MCF 10A (cell line): ENCODE measurements at regions not wholly inside any gene's neighbourhood (a gene's known extent, or its start where the extent isn't known, plus 50 kb on each side); places are given as distances from the start of the nearest gene placed in this dataset.

Experiments
- BruUV-seq: library from RNA; stranded (reverse); fragments of 400-500 nt; replicated peaks from 2 replicates; lab custom pipeline; 2021; lab: Mats Ljungman, UMichigan
- CTCF ChIA-PET: fragments of 300-600 bp; sonication (Branson Sonifier 250); formaldehyde crosslinking; extraction: SDS; loops from one replicate; lab custom pipeline; 2021; ENCODE audit warnings: antibody characterized with exemption, inconsistent platforms; lab: Yijun Ruan, JAX
- POLR2A ChIA-PET: fragments of 300-600, 350-650 bp; sonication (Branson Sonifier 250); formaldehyde crosslinking; extraction: SDS; loops from one replicate; lab custom pipeline; 2020; ENCODE audit warnings: antibody characterized with exemption, inconsistent platforms; lab: Yijun Ruan, JAX
- DNase-seq: peaks from one replicate; pipeline ENCODE4 v3.0.0-alpha.2; 2018; ENCODE audit not compliant: unreplicated experiment
- H3K27ac Mint-ChIP-seq: one replicate; pipeline ENCODE4 v1.8.0; 2022; ENCODE audit warnings: mild to moderate bottlenecking, low read depth, mixed read lengths; ENCODE audit not compliant: unreplicated experiment
- H3K27me3 Mint-ChIP-seq: one replicate; pipeline ENCODE4 v1.8.0; 2022; ENCODE audit warnings: mixed read lengths; ENCODE audit not compliant: insufficient read depth, unreplicated experiment
- H3K36me3 Mint-ChIP-seq: one replicate; pipeline ENCODE4 v1.8.0; 2022; ENCODE audit warnings: mild to moderate bottlenecking, moderate library complexity, mixed read lengths; ENCODE audit not compliant: insufficient read depth, unreplicated experiment
- H3K4me1 Mint-ChIP-seq: one replicate; pipeline ENCODE4 v1.8.0; 2022; ENCODE audit warnings: mixed read lengths; ENCODE audit not compliant: insufficient read depth, unreplicated experiment
- H3K4me3 Mint-ChIP-seq: one replicate; pipeline ENCODE4 v1.8.0; 2022; ENCODE audit warnings: mild to moderate bottlenecking, moderate library complexity, mixed read lengths; ENCODE audit not compliant: unreplicated experiment
- H3K9me3 Mint-ChIP-seq: one replicate; pipeline ENCODE4 v1.8.0; 2022; ENCODE audit warnings: mixed read lengths; ENCODE audit not compliant: unreplicated experiment
- intact Hi-C: fragments of 100-400 bp; cut with micrococcal nuclease; formaldehyde crosslinking; loops from 2 replicates; pipeline ENCODE4 v1.14.1; 2022
- TF ChIP-seq, protein P1 (sequence below): fragments of 200-600 bp; IDR thresholded peaks from one replicate; pipeline ENCODE4 v1.8.0; 2022; ENCODE audit warnings: antibody characterized with exemption, mild to moderate bottlenecking; ENCODE audit not compliant: unreplicated experiment

DNA sequence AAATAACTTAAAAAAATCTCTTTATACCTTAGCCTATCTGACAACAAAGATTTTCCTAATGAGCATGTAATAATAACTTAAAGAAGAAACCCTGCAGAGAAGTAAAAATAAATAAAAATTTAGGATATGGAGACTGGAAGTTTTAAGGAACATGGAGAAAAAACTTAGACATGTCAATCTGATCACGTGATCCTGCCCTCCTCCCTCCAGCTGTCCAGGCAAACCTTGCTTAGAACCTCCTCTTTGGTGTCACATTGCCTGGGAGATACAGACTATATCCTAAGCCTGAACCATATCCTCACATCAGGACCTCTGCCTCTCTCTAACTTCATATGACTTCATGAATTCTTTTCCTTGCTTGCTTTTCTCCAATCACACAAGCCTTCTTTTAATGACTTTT lies 275.5 kb downstream of the CNTN3 start:
- intact Hi-C loops, result no loop called here

DNA sequence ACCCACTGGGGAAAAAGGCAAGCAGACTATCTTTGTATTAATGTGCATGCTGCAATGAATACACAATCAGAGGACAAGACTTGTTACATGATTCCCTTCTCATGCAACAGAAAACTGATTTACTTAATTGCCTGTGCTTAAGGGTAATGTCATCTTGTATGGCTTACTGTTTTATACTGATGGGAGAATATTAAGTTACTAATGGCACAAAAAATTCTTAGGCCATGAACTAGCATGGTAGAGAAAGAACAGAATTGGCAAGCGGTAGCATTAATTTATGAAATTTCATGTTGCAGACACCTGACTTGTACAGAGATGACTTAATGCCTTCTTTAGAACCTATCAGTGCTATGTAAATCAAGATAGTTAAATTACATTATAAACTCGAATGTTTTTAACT lies 282.3 kb downstream of the CNTN3 start:
- H3K4me3 Mint-ChIP-seq, result no peak overlapping the region
- CTCF ChIA-PET, result no interaction called here
- no peaks in the 10 kb centered on the region for H3K36me3 Mint-ChIP-seq
- POLR2A ChIA-PET, result no interaction called here
- no peaks in the 10 kb centered on the region for H3K4me1 Mint-ChIP-seq
- TF ChIP-seq, protein P1, sequence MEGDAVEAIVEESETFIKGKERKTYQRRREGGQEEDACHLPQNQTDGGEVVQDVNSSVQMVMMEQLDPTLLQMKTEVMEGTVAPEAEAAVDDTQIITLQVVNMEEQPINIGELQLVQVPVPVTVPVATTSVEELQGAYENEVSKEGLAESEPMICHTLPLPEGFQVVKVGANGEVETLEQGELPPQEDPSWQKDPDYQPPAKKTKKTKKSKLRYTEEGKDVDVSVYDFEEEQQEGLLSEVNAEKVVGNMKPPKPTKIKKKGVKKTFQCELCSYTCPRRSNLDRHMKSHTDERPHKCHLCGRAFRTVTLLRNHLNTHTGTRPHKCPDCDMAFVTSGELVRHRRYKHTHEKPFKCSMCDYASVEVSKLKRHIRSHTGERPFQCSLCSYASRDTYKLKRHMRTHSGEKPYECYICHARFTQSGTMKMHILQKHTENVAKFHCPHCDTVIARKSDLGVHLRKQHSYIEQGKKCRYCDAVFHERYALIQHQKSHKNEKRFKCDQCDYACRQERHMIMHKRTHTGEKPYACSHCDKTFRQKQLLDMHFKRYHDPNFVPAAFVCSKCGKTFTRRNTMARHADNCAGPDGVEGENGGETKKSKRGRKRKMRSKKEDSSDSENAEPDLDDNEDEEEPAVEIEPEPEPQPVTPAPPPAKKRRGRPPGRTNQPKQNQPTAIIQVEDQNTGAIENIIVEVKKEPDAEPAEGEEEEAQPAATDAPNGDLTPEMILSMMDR, result no peak
- no peaks in the 10 kb centered on the region for H3K27me3 Mint-ChIP-seq
- BruUV-seq, result no TSS peak
- no peak overlapping the region for H3K27ac Mint-ChIP-seq
- intact Hi-C loops, result no loop called here
- no peaks in the 10 kb centered on the region for H3K9me3 Mint-ChIP-seq
- no peak for DNase-seq

More for the DNA sequence above, 275.5 kb downstream of the CNTN3 start:
- no TSS peak for BruUV-seq
- H3K9me3 Mint-ChIP-seq, result peaks cover 8% of the 10 kb centered on the region
- H3K36me3 Mint-ChIP-seq, result peaks cover 6% of the 10 kb centered on the region
- ChIA-PET POLR2A (no interaction called here), CTCF (no interaction called here)
- DNase-seq, result no peak
- no peak overlapping the region for H3K27ac Mint-ChIP-seq
- H3K4me1 Mint-ChIP-seq, result no peaks in the 10 kb centered on the region
- no peaks in the 10 kb centered on the region for H3K27me3 Mint-ChIP-seq
- H3K4me3 Mint-ChIP-seq, result no peak overlapping the region
- TF ChIP-seq, protein P1, result no peak

DNA sequence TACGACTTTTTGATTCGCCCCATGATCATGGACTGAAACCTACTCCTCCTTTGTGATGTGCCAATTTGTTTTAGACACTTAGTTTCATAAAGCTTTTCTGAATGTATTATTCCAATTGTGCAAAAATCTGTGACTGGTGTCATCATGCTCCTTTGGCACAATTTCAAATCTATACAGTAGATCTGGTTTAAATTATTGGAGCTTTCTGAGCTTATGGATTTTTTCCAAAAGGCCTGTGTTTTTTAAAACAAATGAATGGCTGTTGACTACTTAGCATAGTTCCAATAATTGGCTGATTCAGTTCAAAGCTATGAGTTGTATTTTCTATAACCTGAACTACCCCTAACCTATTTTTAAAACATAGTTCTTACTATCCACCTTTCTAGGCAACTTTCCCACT lies 282.7 kb downstream of the CNTN3 start:
- Mint-ChIP-seq H3K27ac (no peak overlapping the region), H3K27me3 (no peaks in the 10 kb centered on the region), H3K9me3 (no peaks in the 10 kb centered on the region), H3K4me1 (no peaks in the 10 kb centered on the region), H3K36me3 (no peaks in the 10 kb centered on the region), H3K4me3 (no peak overlapping the region)
- TF ChIP-seq, protein P1, result no peak
- CTCF ChIA-PET, result no interaction called here
- DNase-seq, result no peak
- intact Hi-C loops, result no loop called here
- POLR2A ChIA-PET, result no interaction called here
- no TSS peak for BruUV-seq

DNA sequence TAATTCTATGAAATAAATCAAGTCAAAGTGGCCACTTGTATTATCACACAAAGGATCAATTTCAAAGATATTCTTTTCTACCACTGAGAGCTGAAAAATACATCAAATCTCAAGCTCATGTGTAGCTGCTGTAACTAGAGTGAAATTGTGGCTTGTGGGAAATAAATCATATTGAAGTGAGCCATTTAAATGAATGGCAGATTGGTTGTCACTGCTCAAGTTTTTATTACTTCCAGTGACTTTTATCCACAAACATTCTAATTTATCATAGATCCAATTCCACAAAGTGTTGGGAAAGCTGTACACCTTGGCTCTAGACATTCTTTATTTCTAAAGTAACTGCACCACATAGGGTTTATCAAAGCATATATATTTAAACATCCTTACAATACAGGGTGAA lies 285.4 kb downstream of the CNTN3 start:
- no peaks in the 10 kb centered on the region for H3K4me1 Mint-ChIP-seq
- TF ChIP-seq, protein P1, result no peak
- intact Hi-C loops, result no loop called here
- no peaks in the 10 kb centered on the region for H3K36me3 Mint-ChIP-seq
- no peak overlapping the region for H3K4me3 Mint-ChIP-seq
- H3K27me3 Mint-ChIP-seq, result no peaks in the 10 kb centered on the region
- CTCF ChIA-PET, result interaction anchor here (0.7 kb wide), 1 partner anchor 17 kb away, joined by 5 read pairs; no protein-coding TSS in a partner anchor
- DNase-seq, result no peak
- POLR2A ChIA-PET, result no interaction called here
- no peak overlapping the region for H3K27ac Mint-ChIP-seq
- no TSS peak for BruUV-seq
- no peaks in the 10 kb centered on the region for H3K9me3 Mint-ChIP-seq
